KBM-7 (cell line): ENCODE measurements at regions not wholly inside any gene's neighbourhood (a gene's known extent, or its start where the extent isn't known, plus 50 kb on each side); places are given as distances from the start of the nearest gene placed in this dataset.

Experiments used
- DNase-seq: peaks from one replicate; pipeline ENCODE4 v3.0.0-alpha.2; 2015
- in situ Hi-C: fragments of 300-500 bp; cut with MboI; formaldehyde crosslinking; loops from 2 replicates; pipeline ENCODE4 v1.14.3; 2020; ENCODE audit warnings: low sequenced_read_pairs, low pct_unique_long_range_greater_than_20kb, mixed read lengths

DNA sequence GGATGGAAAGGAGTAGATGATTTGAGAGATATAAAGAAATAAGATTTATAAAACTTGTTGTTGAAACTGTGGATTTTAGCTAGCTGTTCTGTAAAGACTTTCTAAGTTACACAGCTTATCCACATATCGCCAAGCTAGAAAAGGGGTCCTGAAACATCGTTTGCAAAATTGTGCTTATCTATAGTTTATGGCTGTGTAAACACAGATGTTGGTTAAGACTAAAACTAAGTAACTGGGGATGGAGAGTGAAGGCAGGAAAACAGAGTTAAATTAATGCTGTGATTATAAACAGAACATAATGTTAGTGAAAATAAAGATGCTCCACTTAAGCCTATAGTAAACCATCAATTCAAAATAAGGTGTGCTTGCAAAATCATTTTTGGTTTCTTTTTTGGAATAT, 311.3 kb upstream of the DDHD1 start:
- no peak for DNase-seq
- in situ Hi-C loops = no loop called here

DNA sequence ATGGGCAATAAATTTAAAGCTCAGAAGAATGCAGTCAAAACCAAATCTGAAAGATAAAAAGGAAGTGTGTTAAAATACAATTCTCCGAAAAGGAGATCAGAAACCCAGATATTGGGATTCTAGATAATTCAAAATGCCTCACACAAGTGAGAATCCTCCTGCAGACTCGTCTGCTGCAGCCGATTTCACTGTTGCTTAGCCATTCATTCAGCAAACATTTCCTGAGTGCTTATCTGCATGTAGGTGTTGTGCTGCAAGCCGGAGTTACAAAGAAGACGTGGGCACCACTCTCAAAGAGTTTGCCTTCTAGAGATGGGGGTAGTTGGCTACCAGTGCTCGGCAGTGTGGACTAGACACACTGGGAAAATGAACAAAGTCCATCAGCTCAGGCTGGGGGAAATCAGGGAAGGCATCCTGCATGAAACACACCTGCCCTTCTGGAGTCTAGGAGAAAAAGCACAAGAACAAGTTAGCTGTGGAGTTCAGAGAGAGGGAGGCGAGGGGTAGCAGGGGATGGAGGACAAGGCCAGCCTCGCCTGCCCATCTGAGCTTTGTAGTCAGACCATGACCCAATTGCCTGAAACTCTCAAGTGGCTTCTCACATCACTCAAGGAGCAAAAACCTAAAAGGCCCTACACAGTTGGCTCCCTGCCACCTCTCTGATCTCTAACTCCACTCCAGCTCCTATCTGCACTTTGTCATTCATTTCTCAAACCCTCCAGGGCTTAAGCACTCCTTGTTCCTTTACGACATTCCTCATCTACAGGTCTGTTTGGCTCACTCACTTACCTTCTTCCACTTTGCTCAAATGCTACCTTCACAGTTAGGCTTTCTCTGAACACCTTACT, 310.0 kb upstream of the DDHD1 start:
- in situ Hi-C loops = no loop called here
- no peak for DNase-seq

DNA sequence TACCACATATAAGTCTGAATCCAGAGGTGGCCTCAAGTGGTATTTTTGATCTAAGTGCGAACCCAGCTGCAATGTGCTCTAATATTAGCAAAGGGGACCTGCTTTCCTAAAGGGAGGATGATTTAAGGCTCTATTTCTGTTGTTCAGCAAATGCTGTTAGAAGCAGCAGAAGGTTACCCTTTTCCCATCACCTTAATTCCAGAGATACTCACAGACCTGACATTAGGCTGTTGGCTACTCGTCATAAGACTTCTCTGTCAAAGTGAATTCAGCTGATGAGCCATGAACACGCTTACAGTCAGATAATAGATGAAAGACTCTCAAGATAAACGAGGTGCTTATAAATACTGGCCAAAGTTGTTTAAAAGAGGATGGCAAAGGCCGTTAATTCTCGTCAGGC, 308.7 kb upstream of the DDHD1 start:
- no peak for DNase-seq
- in situ Hi-C loops = no loop called here

DNA sequence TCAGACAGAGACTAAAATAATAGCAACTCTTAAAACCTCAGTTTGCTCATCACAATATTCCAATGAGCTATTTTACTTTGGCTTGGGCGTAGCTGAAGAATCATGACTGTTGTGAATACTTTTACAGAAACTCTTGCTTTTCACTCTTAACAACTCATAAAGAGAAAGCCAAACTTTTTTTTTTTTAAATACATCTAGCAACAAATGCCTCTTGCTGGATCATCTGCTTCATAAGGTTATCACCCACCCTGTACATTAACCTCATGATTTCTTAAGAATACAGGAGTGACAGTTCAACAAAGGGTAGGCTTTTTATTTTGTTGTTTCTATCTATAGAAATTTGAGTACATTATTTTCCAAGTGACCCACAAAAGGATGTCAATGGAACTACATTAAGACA, 307.4 kb upstream of the DDHD1 start:
- no peak for DNase-seq
- in situ Hi-C loops = no loop called here

DNA sequence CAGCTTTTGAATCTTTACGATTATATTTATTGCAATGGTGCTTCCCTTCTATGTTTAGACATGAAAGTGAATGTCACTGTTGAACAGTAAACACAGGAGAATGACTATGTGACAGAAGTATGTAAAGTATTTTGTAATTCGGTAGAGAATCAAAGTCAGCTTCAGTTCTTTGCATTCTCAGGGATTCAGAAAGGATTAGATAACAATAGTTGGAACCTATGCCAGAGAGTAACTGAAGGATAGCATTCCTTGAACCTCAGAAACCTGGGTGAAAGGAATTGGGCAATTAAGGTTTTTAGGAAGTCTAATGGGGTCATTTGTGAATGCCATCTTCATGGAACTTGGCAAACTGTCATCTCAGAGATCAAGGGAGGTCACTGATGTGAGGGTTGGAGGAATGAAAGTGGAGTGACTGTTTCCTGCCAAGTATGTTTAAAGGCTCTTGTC, 305.3 kb upstream of the DDHD1 start:
- in situ Hi-C loops = no loop called here

DNA sequence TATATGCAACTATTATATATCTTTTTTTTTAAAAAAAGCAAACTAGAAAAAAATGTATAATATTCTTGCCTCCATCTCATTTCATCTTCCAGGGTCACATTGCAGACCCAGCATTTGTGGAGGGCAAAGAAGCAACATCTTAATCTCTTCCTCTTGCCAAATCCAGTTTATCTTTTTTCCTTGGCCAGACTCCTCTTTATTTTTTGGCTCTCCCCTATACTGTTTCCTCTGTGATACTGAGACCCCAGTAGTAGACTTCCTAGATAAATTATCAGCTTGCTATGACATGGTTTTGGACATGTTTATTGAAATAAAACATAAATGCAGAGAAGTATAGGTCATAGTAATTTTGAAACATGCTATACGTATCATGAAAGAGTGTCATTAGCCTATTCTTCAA, 303.8 kb upstream of the DDHD1 start:
- no peak for DNase-seq
- in situ Hi-C loops = no loop called here

More for the DNA sequence above, 305.3 kb upstream of the DDHD1 start:
- no peak for DNase-seq

DNA sequence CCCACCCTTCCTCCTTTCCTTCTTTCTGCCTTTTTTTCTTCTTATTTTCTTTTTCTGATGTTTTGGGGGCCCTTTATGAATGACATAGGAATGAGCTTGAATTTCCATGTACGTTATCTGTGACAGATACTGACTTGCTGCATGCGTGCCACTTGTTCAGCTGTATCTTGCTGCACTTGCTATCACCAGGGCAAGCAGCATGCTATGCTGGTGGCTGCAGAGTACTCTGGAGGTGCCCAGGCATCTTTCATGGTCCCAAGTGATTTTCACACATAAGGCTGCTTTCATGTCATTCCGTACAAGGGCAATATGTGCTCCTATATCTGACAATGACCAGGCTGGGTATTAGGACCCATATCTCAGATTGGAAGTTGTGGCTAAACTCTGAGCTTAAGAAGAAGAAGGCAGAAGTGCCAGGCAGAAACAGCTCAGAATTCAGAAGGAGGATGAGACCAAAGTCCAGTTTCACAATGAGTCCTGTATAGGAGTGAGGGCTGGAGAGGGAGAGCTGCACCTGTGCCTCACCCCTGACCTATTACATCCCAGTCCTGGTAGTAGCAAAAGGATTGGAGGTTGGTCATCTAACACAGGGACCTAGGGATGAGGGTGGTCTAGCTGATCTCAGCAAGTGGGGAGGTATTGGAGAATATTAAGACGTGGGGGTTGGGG, 299.0 kb upstream of the DDHD1 start:
- in situ Hi-C loops = no loop called here
- DNase-seq = no peak

DNA sequence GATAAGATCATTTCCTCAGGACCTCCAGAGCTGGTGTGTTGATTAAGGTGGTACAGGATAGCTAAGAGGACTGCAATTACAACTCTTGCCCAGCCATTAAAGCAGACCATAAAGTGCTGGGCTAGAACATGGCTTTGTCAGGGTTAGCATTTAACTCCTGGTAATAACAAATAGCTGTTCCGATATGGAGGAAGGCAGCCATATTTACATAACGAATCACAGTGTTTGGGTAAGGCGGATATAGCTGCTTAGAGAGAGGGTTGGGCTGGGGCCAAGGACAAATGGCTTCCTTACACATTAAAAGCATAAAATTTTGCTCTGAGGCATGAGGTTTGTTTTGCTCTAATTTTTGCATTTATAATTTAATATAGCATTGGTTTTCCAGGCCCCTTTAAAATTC, 297.7 kb upstream of the DDHD1 start:
- no peak for DNase-seq
- in situ Hi-C loops = no loop called here

DNA sequence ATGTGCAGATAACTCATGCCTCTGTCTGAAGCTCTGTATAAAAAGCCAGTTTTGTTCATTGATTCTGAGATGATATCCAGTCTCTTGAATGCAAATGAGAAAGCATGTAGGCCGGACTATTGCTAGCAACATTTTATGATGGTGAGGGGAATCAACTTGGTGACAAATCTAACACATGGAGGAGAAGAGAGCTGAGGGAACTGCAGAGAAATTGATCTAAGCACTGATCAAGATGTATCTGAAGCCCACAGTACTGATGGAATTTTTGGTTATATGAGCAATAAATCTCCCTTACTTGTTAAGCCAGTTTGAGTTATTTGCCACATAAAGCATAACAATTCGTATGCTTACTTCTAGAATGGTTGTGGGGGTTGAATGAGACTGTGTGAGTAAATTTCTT, 295.6 kb upstream of the DDHD1 start:
- DNase-seq = no peak
- in situ Hi-C loops = no loop called here

DNA sequence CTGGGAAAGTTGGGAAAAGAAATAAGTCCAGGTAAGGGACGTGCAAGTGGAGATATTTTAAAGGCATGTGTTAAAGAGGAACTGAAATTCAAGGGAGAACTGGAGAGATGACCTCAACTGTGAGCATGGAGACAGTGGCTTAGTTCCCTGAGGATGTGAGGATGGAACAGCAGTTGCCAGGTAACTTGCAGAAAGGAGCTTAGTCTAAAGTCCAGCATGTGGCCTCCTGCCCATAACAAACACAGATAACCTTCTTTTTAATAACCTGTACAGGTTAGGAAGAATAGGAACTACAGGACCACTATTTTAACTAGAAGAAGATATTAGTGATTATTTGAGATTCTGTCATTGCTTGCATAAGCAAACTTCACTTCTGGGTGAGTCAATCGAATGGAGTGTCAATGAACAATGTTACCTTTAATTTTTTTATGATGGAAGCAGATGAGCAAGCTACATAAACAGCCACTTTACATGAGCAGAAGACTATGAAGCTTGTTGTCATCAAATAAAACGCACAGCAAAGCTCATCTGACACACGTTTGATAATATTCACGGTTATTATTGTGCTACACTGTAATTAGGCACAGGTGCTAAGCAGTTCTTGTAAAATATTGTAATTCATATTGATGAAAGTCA, 291.7 kb upstream of the DDHD1 start:
- no peak for DNase-seq
- in situ Hi-C loops = no loop called here

DNA sequence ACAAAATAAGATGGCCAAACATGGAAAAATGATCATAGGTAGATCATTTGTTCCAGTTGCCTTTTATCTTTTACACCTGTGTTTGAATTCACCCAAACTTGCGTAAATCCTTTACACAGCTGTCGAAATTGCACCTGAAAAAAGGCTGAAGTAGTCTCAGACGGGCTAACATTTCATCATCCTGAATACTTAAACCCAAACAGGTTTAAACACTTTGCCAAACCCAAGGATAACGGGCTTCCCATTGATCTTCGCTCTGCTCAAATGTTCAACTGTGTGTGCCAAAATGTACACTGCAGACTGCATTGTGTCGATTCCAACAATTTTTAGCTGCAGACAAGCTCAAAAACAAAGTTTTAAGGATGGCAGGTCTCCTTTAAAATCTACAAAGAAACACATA, 288.7 kb upstream of the DDHD1 start:
- DNase-seq = no peak
- in situ Hi-C loops = no loop called here

DNA sequence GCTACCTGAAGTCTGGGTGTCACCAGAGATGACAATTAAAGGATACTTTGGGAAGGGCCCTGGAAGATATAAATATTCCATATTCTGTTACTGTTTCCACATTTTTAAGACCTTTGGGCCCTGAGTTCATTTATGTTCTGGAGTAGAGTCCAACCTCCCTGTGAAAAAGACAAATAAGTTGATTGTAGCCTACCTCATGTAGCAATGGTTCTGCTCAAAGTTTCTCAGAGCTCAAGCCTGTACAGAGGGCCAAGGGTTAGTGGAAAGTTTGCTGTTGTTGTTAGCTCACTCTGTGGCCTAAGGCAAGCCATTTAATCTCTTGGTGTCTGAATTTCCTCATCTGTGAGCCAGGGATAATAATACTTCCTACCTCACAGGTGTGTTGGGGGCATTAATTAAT, 284.7 kb upstream of the DDHD1 start:
- in situ Hi-C loops = no loop called here
- no peak for DNase-seq

DNA sequence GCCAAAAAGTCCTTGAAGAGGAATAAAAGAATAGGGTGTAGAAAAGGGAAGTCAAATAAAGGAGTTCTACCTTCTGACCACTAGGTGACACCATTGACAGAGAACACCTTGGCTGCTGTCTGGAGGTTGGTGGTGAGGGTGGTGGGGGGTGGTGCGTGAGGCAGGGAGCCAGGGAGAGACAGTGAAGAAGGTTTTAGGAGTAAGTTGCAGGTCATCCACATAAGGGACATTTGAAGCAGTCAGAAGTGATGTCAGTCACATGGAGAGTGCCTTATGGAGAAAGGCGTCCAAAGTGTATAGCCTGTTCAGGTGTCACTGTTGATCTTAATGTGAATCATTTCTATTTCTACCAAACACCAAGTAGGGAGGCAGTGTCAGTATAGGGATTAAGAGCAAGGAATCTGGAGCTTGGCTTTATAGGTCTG, 279.3 kb upstream of the DDHD1 start:
- peak; percentile 57 for DNase-seq
- in situ Hi-C loops = no loop called here

DNA sequence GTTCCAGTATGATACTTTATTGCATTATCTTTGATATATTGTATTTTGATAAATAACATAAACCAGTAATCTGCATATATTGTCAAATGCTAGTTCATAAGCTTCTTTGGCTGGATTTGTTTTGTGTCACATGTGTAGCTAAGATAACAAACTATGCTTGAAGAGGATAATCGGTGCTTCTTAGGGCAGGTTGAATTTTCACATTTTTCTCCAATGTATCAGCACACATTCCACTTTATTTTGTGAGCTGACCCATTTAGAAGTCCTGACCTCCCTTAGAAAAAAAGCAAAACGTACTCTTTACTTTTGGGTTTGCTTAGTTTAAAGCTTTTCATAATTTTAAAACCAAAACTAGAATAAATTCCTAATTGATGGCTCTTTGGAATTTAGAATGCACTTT, 277.7 kb upstream of the DDHD1 start:
- in situ Hi-C loops = no loop called here
- DNase-seq = no peak

DNA sequence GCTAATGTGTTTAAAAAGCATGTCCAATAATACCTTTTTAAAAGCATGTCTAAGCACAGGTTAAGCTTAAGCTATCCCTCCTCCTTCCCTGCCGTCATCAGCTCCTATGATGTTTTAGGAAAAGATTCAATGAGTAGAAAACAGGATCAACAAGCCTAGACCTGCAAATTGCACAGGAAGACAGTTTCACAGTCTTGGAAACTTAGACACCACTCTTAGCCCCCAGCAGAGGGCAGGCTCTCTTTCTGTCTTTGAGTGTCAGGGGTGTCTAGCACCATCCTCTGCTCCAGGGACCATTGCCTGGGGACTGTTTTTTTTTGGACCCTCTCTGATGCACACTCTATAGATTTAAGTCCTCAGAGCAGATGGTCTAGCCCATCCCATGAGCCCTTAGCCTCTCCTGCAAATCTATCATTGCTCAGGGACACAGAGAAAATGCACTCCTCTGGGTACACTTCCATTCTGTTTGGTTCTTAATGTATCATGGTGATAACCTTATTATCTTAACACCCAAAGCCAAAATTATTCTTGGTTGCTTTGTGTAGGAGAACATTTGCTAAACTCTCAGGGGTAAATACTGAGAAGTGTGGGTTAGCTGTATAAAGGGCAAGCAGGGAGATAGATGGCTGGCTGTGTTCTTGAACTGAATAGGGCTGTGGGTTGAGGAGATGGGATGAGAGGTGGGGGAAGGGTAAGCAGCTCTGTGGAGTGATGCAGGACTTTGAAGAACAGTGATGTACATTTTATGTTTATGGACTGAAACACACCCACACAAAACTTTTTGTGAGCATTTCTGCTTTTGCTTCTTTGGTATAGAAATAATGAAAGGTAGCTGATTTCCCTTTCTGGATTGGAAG, 259.9 kb upstream of the DDHD1 start:
- in situ Hi-C loops = no loop called here
- DNase-seq = peak; percentile 6

DNA sequence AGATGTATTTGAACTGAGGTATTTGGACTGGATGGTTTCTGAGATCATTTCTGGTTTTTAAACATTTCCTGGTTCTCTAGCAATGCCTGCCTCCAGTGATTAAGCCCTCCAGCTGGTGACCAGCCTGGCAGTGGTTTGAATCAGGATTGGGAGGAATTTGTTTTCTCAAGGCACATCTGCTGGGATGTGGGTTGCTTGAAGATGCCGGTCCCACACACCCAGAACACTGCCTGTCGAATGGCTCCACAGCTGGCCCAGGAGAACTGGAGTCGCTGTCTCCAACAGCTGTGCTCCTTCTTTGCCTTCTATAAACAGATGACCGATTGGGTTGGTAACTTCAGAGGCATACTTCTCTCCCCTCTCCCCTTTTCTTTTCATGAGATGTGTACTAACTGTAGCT, 258.0 kb upstream of the DDHD1 start:
- in situ Hi-C loops = no loop called here

DNA sequence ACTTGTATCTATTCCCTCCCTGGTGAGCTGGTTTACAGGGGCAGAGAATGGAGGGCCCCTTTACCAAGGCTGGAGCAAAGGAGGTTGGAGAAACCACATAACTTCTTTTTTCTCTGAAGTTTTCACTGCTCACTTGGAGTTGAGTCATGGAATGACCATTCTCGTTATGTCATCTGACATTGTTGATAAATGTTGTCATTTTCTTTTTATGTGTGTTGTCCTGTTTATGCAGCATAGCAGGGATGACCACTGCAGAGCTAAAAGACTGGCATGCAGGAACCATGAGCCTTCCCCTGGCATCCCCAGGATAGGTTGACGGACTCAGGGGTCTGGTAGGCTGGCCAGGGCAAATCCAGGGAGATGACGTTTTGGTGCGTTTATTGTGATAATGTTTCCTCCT, 256.8 kb upstream of the DDHD1 start:
- in situ Hi-C loops = no loop called here

More for the DNA sequence above, 258.0 kb upstream of the DDHD1 start:
- DNase-seq = no peak

DNA sequence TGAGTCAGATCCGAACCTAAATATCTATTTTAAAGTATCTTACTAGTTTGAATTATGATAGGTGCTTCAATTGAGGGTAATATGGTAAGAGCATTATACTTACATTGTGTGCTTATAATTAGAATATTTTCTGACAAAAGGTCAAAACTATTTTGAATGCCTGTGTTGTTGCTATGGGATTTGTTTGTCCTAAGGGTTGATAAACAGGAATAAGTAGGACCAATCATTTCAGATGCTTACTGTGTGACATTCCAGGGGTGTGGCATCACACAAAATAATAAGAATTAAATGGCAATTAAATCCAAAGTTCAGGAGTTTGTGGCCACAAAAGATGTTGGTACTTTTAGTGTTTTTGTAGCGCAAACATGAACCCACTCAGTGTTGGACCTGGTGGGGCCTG, 256.2 kb upstream of the DDHD1 start:
- in situ Hi-C loops = no loop called here
- DNase-seq = no peak

More for the DNA sequence above, 256.8 kb upstream of the DDHD1 start:
- no peak for DNase-seq

DNA sequence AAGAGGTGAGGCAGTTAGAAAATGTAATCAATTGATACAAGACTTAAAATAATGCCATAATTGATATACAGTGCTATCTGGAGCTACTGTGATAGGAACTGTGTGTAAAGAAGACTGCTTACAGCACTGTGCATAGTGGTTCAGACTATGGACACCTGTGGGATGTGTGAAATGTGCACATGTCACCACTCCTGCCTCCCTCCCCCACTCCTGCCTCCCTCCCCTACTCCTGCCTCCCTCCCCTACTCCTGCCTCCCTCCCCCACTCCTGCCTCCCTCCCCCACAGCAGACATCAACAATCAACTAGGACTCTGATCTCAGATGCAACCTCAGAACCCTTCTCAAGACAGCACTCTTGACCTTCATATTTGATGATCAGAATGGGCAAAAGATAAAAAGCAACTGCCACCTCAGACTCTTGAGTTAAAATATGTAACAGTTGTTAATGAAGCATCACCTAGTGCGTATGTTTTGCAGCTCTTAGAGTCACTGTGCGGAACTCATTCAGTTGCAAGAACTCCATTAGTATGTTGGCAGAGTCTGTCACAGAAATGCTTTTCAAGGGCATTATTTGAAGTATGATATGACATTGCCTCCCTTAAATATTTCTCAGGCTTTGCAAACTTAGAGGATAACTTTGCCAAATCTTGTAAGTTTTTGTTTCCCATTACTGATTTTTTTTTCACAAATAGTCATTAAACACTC, 255.2 kb upstream of the DDHD1 start:
- in situ Hi-C loops = no loop called here
- no peak for DNase-seq
